ENCODE measurements at regions not wholly inside any gene's neighbourhood (a gene's known extent, or its start where the extent isn't known, plus 50 kb on each side); places are given as distances from the start of the nearest gene placed in this dataset.

DNA sequence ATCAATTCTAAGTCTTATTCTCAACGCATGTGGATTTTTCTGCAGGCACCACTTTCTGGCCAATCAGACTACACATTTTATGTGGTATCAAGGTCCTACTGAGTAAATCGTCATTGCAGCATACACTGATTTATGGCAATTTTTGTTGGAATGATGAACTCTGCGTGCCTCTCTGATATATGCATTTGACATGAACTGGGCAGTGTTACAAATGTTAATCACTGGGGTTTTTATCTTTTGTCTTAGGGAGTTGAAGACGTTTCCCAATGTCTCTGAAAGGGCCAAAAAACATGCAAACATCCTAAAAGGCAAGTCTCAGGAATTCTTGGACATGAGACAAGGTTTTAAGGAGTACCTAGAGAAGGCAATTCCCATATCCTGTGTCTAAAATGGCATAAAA, 809.5 kb upstream of the CELF2 start:
- H3K4me1 ChIP-seq, result no peaks in the 10 kb centered on the region
- H3K9me3 ChIP-seq, result no peaks in the 10 kb centered on the region
- H3K4me3 ChIP-seq, result no peak overlapping the region
- no peak for DNase-seq
- H3K36me3 ChIP-seq, result no peaks in the 10 kb centered on the region
- no peaks in the 10 kb centered on the region for H3K27me3 ChIP-seq
- H3K27ac ChIP-seq, result no peak overlapping the region
- TF ChIP-seq, protein P1, sequence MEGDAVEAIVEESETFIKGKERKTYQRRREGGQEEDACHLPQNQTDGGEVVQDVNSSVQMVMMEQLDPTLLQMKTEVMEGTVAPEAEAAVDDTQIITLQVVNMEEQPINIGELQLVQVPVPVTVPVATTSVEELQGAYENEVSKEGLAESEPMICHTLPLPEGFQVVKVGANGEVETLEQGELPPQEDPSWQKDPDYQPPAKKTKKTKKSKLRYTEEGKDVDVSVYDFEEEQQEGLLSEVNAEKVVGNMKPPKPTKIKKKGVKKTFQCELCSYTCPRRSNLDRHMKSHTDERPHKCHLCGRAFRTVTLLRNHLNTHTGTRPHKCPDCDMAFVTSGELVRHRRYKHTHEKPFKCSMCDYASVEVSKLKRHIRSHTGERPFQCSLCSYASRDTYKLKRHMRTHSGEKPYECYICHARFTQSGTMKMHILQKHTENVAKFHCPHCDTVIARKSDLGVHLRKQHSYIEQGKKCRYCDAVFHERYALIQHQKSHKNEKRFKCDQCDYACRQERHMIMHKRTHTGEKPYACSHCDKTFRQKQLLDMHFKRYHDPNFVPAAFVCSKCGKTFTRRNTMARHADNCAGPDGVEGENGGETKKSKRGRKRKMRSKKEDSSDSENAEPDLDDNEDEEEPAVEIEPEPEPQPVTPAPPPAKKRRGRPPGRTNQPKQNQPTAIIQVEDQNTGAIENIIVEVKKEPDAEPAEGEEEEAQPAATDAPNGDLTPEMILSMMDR (IDR thresholded peaks at IDR 0.05), result no peak
- TF ChIP-seq POLR2A (IDR thresholded peaks at IDR 0.05), result no peak

DNA sequence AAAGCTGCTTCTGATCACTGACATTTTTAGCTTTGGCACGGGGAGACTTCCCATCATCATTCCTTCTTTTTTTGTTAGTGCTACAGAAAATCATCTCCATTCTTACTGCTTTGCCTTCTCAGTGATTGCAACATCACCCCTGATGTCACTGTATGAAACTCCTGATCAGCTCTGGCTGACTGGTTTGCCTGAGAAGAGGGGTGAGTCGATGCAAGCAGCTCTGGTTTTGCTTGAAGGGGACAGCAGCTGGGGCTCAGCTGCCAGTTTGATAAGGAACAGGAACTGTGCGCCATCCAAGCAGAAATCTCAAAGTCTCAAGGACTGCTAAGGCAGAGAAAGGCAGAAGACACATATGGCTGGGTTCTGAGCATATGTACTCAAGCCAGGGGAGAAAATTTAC, 808.5 kb upstream of the CELF2 start:
- TF ChIP-seq, protein P1 (IDR thresholded peaks at IDR 0.05), result no peak
- Histone ChIP-seq H3K9me3 (no peaks in the 10 kb centered on the region), H3K4me3 (no peak overlapping the region), H3K4me1 (no peaks in the 10 kb centered on the region), H3K36me3 (no peaks in the 10 kb centered on the region), H3K27me3 (no peaks in the 10 kb centered on the region), H3K27ac (no peak overlapping the region)
- DNase-seq, result peak in 1 of 3 donors; percentile 45

DNA sequence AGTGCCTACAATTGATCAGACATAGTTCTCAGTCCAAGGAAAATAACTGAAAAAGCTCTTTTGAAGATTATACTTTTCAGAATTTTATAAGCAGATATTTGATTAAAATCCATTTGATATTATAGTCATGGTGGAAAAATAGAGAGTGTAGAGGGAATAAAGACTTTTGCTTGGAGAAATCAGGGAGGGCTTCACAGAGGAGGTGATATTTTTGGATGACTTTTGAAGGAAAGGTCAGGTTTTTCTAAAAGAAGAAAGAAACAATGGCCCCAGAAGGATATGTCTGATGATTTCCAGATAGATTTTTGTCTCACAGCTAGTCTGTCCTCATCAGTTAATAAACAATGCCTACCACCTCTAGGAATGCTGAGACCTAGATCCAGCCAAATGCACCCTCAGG, 806.3 kb upstream of the CELF2 start:
- no peaks in the 10 kb centered on the region for H3K27me3 ChIP-seq
- DNase-seq, result no peak
- H3K27ac ChIP-seq, result no peak overlapping the region
- no peaks in the 10 kb centered on the region for H3K9me3 ChIP-seq
- H3K4me3 ChIP-seq, result no peak overlapping the region
- no peaks in the 10 kb centered on the region for H3K4me1 ChIP-seq
- TF ChIP-seq, protein P1 (IDR thresholded peaks at IDR 0.05), result no peak
- TF ChIP-seq POLR2A (IDR thresholded peaks at IDR 0.05), result no peak
- no peaks in the 10 kb centered on the region for H3K36me3 ChIP-seq

DNA sequence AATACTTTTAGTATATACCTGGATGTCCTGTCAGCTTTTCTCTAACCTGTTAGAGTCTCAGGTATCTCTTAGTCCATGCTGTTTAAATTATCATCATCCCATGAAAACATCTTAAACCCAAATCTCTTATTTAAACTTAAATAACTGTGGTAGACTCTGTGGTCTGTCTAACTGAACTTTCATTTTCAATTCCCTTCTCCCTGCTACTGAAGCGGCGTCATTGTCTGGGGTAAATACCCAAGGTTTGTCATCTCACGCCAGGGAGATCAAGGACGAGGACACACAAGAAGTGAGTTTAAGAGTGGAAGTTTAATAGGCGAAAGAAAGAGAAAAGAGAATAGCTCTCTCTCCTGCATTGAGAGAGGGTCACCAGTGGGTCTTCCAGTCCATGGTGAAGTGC, 804.4 kb upstream of the CELF2 start:
- Histone ChIP-seq H3K9me3 (no peaks in the 10 kb centered on the region), H3K4me1 (no peaks in the 10 kb centered on the region)
- no peak for TF ChIP-seq POLR2A (IDR thresholded peaks at IDR 0.05)
- TF ChIP-seq, protein P1 (IDR thresholded peaks at IDR 0.05), result no peak

DNA sequence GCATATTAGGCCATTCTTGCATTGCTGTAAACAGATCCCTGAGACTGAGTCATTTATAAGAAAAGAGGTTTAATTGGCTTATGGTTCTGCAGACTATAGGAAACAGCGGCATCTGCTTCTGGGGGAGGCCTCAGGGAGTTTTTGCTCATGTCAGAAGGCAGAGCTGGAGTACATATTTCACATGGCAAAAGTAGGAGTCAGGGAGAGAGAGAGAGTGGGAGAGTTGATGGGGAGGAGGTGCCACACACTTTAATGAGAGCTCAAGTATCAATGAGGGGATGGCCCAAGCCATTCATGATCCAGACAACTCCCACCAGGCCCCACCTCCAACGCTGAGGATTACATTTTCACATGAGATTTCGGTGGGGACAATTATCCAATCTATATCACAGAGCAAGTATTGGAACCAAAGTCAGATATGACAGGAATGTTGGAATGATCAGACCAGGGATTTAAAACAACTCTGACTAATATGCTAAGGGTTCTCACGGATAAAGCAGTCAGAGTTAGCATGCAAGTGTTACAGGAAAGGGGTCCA, 795.3 kb upstream of the CELF2 start:
- no peak for TF ChIP-seq POLR2A (IDR thresholded peaks at IDR 0.05)
- TF ChIP-seq, protein P1 (IDR thresholded peaks at IDR 0.05), result no peak
- no peaks in the 10 kb centered on the region for H3K4me1 ChIP-seq
- no peaks in the 10 kb centered on the region for H3K9me3 ChIP-seq
- no peaks in the 10 kb centered on the region for H3K36me3 ChIP-seq
- no peak for DNase-seq
- no peaks in the 10 kb centered on the region for H3K27me3 ChIP-seq
- no peak overlapping the region for H3K4me3 ChIP-seq
- H3K27ac ChIP-seq, result no peak overlapping the region

More for the DNA sequence above, 804.4 kb upstream of the CELF2 start:
- H3K27ac ChIP-seq, result peak overlapping the region in 1 of 4 donors; percentile 13
- no peak for DNase-seq
- H3K36me3 ChIP-seq, result no peaks in the 10 kb centered on the region
- no peak overlapping the region for H3K4me3 ChIP-seq
- no peaks in the 10 kb centered on the region for H3K27me3 ChIP-seq

DNA sequence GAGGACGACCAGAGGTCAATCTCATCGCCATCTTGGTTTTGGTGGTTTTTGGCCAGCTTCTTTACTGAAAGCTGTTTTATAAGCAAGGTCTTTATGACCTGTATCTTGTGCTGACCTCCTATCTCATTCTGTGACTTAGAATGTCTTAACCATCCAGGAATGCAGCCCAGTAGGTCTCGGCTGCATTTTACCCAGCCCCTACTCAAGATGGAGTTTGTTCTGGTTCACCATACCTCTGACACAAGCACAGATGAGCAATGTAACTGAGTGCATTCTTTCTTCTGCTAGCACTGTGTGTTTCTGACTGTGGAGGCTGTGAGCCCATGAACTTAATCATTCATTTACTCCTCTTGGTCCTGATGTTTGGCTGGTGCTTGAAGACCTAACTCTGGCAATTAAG, 794.5 kb upstream of the CELF2 start:
- Histone ChIP-seq H3K27ac (no peak overlapping the region), H3K27me3 (no peaks in the 10 kb centered on the region), H3K9me3 (no peaks in the 10 kb centered on the region), H3K36me3 (no peaks in the 10 kb centered on the region), H3K4me3 (no peak overlapping the region), H3K4me1 (no peaks in the 10 kb centered on the region)
- DNase-seq, result no peak
- TF ChIP-seq, protein P1 (IDR thresholded peaks at IDR 0.05), result no peak
- no peak for TF ChIP-seq POLR2A (IDR thresholded peaks at IDR 0.05)
